H9 (cell line): ENCODE measurements at regions not wholly inside any gene's neighbourhood (a gene's known extent, or its start where the extent isn't known, plus 50 kb on each side); places are given as distances from the start of the nearest gene placed in this dataset.

ENCODE experiments used
- DNase-seq: peaks from one replicate; pipeline ENCODE4 v3.0.0-alpha.2; 2017
- H2AFZ ChIP-seq: one replicate; pipeline ENCODE4 v1.6.1; 2013; ENCODE audit warnings: mild to moderate bottlenecking, low read length, control low read depth, moderate library complexity
- H2AK5ac ChIP-seq: 2 replicates; pipeline ENCODE4 v1.6.1; 2013; ENCODE audit warnings: low read length, control low read depth, mixed read lengths; ENCODE audit not compliant: insufficient read length
- H2BK120ac ChIP-seq: one replicate; pipeline ENCODE4 v1.6.1; 2013; ENCODE audit warnings: low read depth, mild to moderate bottlenecking, low read length, control low read depth, inconsistent platforms; ENCODE audit not compliant: poor library complexity, severe bottlenecking
- H2BK12ac ChIP-seq: 2 replicates; pipeline ENCODE4 v1.6.1; 2013; ENCODE audit warnings: low read length, control low read depth, mixed read lengths, low read depth; ENCODE audit not compliant: insufficient read length
- H2BK15ac ChIP-seq: 2 replicates; pipeline ENCODE4 v1.6.1; 2013; ENCODE audit warnings: low read depth, low read length, control low read depth
- H2BK20ac ChIP-seq: one replicate; pipeline ENCODE4 v1.6.1; 2013; ENCODE audit warnings: low read depth, mild to moderate bottlenecking, low read length, control low read depth, inconsistent platforms; ENCODE audit not compliant: poor library complexity, severe bottlenecking
- H2BK5ac ChIP-seq: 2 replicates; pipeline ENCODE4 v1.6.1; 2013; ENCODE audit warnings: low read length, control low read depth, mixed read lengths; ENCODE audit not compliant: insufficient read length
- H3K14ac ChIP-seq: 2 replicates; pipeline ENCODE4 v1.6.1; 2013; ENCODE audit warnings: low read length, control low read depth; ENCODE audit not compliant: insufficient read depth
- H3K18ac ChIP-seq: 2 replicates; pipeline ENCODE4 v1.6.1; 2013; ENCODE audit warnings: low read depth, mild to moderate bottlenecking, mixed read lengths, low read length, control low read depth; ENCODE audit not compliant: insufficient read length
- H3K23ac ChIP-seq: 2 replicates; pipeline ENCODE4 v1.6.1; 2013; ENCODE audit warnings: low read length, control low read depth, mixed read lengths, low read depth; ENCODE audit not compliant: insufficient read length
- H3K23me2 ChIP-seq: 2 replicates; pipeline ENCODE4 v1.6.1; 2013; ENCODE audit warnings: low read depth, mild to moderate bottlenecking, mixed read lengths, low read length, control low read depth; ENCODE audit not compliant: insufficient read length, poor library complexity, severe bottlenecking
- H3K27ac ChIP-seq: 2 replicates; pipeline ENCODE4 v1.5.1; 2013; ENCODE audit warnings: low read length, control low read depth, mixed read lengths, low read depth; ENCODE audit not compliant: insufficient read length
- H3K27me3 ChIP-seq: 2 replicates; pipeline ENCODE4 v1.6.1; 2013; ENCODE audit warnings: low read length, control low read depth, inconsistent platforms; ENCODE audit not compliant: insufficient read depth
- H3K4ac ChIP-seq: 2 replicates; pipeline ENCODE4 v1.6.1; 2013; ENCODE audit warnings: low read depth, mild to moderate bottlenecking, control low read depth, inconsistent platforms, low read length, moderate library complexity
- H3K4me1 ChIP-seq: 2 replicates; pipeline ENCODE4 v1.6.1; 2013; ENCODE audit warnings: low read length, control low read depth, inconsistent platforms; ENCODE audit not compliant: insufficient read depth
- H3K4me2 ChIP-seq: 2 replicates; pipeline ENCODE4 v1.6.1; 2013; ENCODE audit warnings: low read length, control low read depth, mixed read lengths; ENCODE audit not compliant: insufficient read length, insufficient read depth
- H3K56ac ChIP-seq: 2 replicates; pipeline ENCODE4 v1.6.1; 2013; ENCODE audit warnings: low read depth, mild to moderate bottlenecking, mixed read lengths, low read length, control low read depth; ENCODE audit not compliant: insufficient read length
- H3K79me1 ChIP-seq: 2 replicates; pipeline ENCODE4 v1.6.1; 2013; ENCODE audit warnings: low read depth, mild to moderate bottlenecking, moderate library complexity, low read length, control low read depth, inconsistent platforms; ENCODE audit not compliant: insufficient read depth, poor library complexity, severe bottlenecking
- H3K79me2 ChIP-seq: 2 replicates; pipeline ENCODE4 v1.6.1; 2013; ENCODE audit warnings: low read length, control low read depth, inconsistent platforms; ENCODE audit not compliant: insufficient read depth
- H3K9ac ChIP-seq: 2 replicates; pipeline ENCODE4 v1.6.1; 2013; ENCODE audit warnings: low read length, control low read depth, mixed read lengths; ENCODE audit not compliant: insufficient read length; ENCODE audit errors: extremely low read depth
- H3K9me3 ChIP-seq: one replicate; pipeline ENCODE4 v1.6.1; 2013; ENCODE audit warnings: low read depth, low read length, inconsistent platforms; ENCODE audit not compliant: control insufficient read depth
- H3T11ph ChIP-seq: one replicate; pipeline ENCODE4 v1.6.1; 2013; ENCODE audit warnings: mild to moderate bottlenecking, low read length, control low read depth, inconsistent platforms
- H4K20me1 ChIP-seq: one replicate; pipeline ENCODE4 v1.6.1; 2013; ENCODE audit not compliant: control insufficient read depth, insufficient read length, insufficient read depth
- H4K5ac ChIP-seq: 2 replicates; pipeline ENCODE4 v1.6.1; 2013; ENCODE audit warnings: low read depth, mild to moderate bottlenecking, mixed read lengths, low read length, control low read depth; ENCODE audit not compliant: insufficient read length
- H4K8ac ChIP-seq: replicated peaks from 2 replicates; pipeline ENCODE4 v1.6.1; 2013; ENCODE audit warnings: low read length, control low read depth, mixed read lengths, low read depth; ENCODE audit not compliant: insufficient read length
- H4K91ac ChIP-seq: 2 replicates; pipeline ENCODE4 v1.6.1; 2013; ENCODE audit warnings: low read depth, mild to moderate bottlenecking, moderate library complexity, mixed read lengths, low read length, control low read depth; ENCODE audit not compliant: insufficient read length
- H3K27ac Mint-ChIP-seq, 3 experiments: 2 replicates in 2 of 3; 3 replicates in 1 of 3; pipeline ENCODE4 v1.8.0; 2020 to 2021; ENCODE audit warnings: mixed read lengths in 3 of 3, mild to moderate bottlenecking in 1 of 3, moderate library complexity in 1 of 3
- H3K27me3 Mint-ChIP-seq: 2 replicates; pipeline ENCODE4 v1.8.0; 2021; ENCODE audit warnings: low read depth, mild to moderate bottlenecking, moderate library complexity, mixed read lengths
- H3K36me3 Mint-ChIP-seq, 3 experiments: 2 replicates in 2 of 3; 3 replicates in 1 of 3; pipeline ENCODE4 v1.8.0; 2020 to 2021; ENCODE audit warnings: low read depth in 3 of 3, mixed read lengths in 3 of 3; ENCODE audit not compliant: insufficient read depth in 1 of 3
- H3K4me1 Mint-ChIP-seq, 2 experiments: 2 replicates each; pipeline ENCODE4 v1.8.0; 2020; ENCODE audit warnings: mixed read lengths in 2 of 2
- H3K4me3 Mint-ChIP-seq, 2 experiments: 2 replicates in 1 of 2; 3 replicates in 1 of 2; pipeline ENCODE4 v1.8.0; 2020 to 2021; ENCODE audit warnings: mild to moderate bottlenecking in 2 of 2, mixed read lengths in 2 of 2, moderate library complexity in 1 of 2
- H3K9me3 Mint-ChIP-seq, 2 experiments: 2 replicates in 1 of 2; 3 replicates in 1 of 2; pipeline ENCODE4 v1.8.0; 2020; ENCODE audit warnings: mild to moderate bottlenecking in 2 of 2, mixed read lengths in 2 of 2, moderate library complexity in 1 of 2
- CTCF ChIP-seq: fragments of 200-600 bp; sonication (generic); conservative IDR thresholded peaks from 3 replicates; pipeline ENCODE4 v1.8.0; 2021; ENCODE audit warnings: antibody characterized with exemption, mild to moderate bottlenecking
- WGBS: extraction: QIAGEN DNeasy Blood & Tissue Kit; methylation state at CpG from one replicate; pipeline ENCODE4 v1.1.7; 2013; ENCODE audit warnings: missing lambda C conversion rate, low lambda C conversion rate, mixed read lengths; ENCODE audit not compliant: insufficient read length; ENCODE audit errors: extremely low coverage; 5-methylcytosine and 5-hydroxymethylcytosine counted together

DNA sequence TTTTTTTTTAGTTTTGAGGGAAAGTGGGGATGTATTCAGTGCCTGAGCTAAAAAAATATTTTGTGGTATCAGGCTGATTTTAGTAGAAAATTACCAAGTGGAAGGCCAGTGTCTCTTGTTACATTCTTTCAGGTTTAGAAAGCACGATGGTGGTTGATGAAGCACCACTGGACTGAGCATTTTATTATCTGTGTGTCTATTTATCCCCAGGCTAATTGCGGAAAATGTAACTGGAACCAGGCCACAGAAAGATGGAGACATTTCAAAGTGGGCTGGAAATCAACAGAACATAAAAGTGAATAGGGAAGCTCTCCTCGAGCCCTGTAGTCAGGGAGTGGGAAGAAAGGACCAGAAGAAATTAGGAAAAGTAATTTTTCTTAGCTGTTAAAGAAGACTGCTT lies 261.0 kb downstream of the STK31 start:
- no peak for TF ChIP-seq CTCF
- no peak overlapping the region for H4K8ac ChIP-seq
- H3K4ac ChIP-seq, result no peak overlapping the region
- H3K14ac ChIP-seq, result no peak overlapping the region
- H3K36me3 Mint-ChIP-seq, result no peaks in the 10 kb centered on the region
- no peaks in the 10 kb centered on the region for H3K27me3 ChIP-seq
- H3K4me3 Mint-ChIP-seq, result no peak overlapping the region
- H3K9ac ChIP-seq, result no peak overlapping the region
- no peak for DNase-seq
- no peak overlapping the region for H3K56ac ChIP-seq
- H3K18ac ChIP-seq, result no peak overlapping the region
- no peaks in the 10 kb centered on the region for H4K20me1 ChIP-seq
- no CpG with 5 or more reads among the region's 3 CpGs for WGBS
- no peak overlapping the region for H3K23ac ChIP-seq
- no peak overlapping the region for H4K5ac ChIP-seq
- H3K23me2 ChIP-seq, result no peaks in the 10 kb centered on the region
- no peak overlapping the region for H3K4me2 ChIP-seq
- no peaks in the 10 kb centered on the region for H3K79me1 ChIP-seq
- H2AFZ ChIP-seq, result no peak overlapping the region
- H3K4me1 Mint-ChIP-seq, result peaks cover 17 to 18% of the 10 kb centered on the region in 2 experiments
- H3K27ac ChIP-seq, result no peak overlapping the region
- H3T11ph ChIP-seq, result no peak overlapping the region
- H2AK5ac ChIP-seq, result no peak overlapping the region
- no peak overlapping the region for H2BK20ac ChIP-seq
- H3K9me3 ChIP-seq, result no peaks in the 10 kb centered on the region
- H3K27ac Mint-ChIP-seq, result no peak overlapping the region
- no peaks in the 10 kb centered on the region for H3K27me3 Mint-ChIP-seq
- no peak overlapping the region for H2BK5ac ChIP-seq
- peaks cover 8% of the 10 kb centered on the region; the same call in 1 of the 2 replicates for H3K4me1 ChIP-seq
- no peak overlapping the region for H2BK120ac ChIP-seq
- H3K79me2 ChIP-seq, result no peaks in the 10 kb centered on the region
- H2BK15ac ChIP-seq, result no peak overlapping the region
- H3K9me3 Mint-ChIP-seq, result no peaks in the 10 kb centered on the region; a peak in 1 of 5 replicates
- H2BK12ac ChIP-seq, result no peak overlapping the region
- H4K91ac ChIP-seq, result no peak overlapping the region
